Hematopoietic multipotent progenitor cell treated with erythropoietin and hydrocortisone succinate and interleukin-3 and kit ligand, for 15 days (in vitro differentiated cells): ENCODE measurements at regions not wholly inside any gene's neighbourhood (a gene's known extent, or its start where the extent isn't known, plus 50 kb on each side); places are given as distances from the start of the nearest gene placed in this dataset.

Source experiments
- DNase-seq: peaks from one replicate; pipeline ENCODE4 v3.0.0-alpha.2; 2015; ENCODE audit warnings: low spot score

DNA sequence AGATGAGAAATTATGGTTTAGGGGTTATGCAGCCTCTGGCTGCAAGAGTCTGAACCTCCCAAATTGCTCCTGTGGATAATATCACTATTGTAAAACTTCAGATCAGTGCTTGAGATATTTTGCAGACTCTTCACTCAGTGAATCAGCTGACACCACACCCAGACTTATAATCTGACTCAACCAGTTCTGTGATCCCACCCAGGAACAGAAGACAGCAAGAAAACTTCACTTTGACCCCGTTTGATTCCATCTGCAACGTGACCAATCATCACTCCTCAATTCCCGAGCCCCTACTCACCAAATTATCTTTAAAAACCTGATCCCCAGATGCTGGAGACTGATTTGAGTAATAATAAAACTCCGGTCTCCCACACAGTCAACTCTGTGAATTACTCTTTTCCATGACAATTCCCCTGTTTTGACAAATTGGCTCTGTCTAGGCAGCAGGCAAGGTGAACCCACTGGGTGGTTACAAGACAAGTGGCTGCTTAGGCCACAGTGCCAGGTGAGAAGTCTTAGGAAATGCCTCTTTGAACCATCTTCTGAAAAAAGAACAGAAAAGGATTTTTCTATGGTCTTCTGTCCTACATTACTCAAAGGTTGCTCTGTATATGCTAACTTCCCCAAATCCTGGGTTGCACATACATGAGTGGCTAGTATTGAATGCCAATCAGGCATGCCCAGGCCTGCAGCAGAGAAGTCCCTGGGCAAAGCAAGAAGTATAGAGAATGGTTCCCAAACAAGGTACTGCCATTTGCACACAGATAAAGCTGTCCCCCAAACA is 588.0 kb downstream of the PRELID2 start:
- no peak for DNase-seq

- no peak for DNase-seq
These were observed 588.8 kb downstream of the PRELID2 start for GRCh38 chr5:145246379-145246778.

DNA sequence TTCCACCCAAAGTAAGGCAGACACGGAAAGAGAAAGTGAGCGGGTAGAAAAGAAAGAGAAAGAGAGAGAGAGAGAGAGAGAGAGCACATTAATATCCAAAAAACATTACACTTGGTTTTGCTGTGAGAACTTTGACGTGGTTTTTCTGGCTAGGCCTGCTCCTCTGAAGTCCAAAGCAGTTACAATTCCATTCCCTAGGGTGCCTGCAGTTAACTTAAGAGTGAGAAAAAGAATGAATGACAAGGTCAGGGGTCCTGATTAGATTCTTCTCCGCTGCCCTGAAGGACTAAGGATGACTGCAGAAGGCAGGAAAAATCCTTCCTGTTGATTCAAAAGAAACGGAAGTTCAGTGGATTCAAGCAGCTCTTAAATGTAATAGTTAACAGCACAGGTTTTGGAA is 589.8 kb downstream of the PRELID2 start:
- no peak for DNase-seq

GRCh38 chr5:145244788-145245187 is 590.4 kb downstream of the PRELID2 start:
- DNase-seq = no peak

- DNase-seq = no peak
These were observed 590.9 kb downstream of the PRELID2 start for GRCh38 chr5:145244251-145244650.

DNA sequence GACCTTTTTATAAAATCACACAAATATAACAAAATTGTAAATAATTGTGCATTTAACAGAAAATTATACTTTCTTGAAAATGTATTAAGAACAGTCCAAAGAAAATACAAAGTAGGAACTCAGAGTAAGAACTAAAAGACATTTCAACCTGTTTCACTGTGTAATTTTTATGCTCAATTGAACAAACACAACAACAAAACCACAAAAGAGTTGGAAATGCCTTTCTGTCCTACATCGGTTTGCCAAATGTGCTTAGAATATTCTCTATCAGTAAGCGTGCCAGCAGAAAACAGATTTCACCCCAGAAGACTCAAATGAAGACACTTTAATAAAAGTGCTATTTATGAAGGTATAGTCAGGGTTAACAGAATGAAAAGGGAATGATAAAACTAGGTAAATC is 592.1 kb downstream of the PRELID2 start:
- no peak for DNase-seq

DNA sequence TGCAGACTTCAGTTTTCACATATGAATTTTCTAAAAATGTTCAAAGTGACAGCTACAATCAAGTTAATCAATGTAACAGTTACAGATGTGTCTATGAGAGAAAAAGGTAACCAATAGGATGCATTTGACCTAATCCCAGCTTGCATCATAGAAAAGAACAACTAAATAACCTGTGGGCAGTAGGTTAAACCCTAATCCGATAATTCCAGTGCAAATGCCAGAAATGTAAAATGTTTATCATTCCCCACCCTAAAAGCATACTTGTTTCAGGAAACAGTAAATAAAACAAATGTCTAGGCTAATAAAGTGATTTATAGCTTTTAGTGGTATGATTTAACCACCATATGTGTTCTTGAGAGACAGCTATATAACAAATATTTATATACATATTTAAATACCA is 592.6 kb downstream of the PRELID2 start:
- DNase-seq = no peak

DNA sequence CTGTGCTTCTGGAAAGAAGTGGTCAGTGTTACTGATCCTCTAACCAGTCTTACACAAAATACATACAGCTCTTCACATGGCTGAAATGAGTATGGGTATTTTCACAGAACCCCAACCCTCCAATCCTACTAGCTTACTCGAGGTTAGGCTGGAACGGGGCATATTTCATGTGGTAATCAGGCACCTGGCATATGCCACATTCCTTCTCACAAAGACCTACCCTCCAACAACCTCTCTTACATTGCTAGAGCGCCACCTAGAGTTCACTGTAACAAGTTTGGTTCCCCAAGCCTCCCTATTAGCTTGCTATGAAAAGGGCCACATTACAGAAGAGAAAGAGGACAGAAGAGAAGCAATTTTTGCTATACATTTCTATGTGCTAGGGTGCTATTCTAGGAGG is 597.3 kb downstream of the PRELID2 start:
- DNase-seq = peak; percentile 15

DNA sequence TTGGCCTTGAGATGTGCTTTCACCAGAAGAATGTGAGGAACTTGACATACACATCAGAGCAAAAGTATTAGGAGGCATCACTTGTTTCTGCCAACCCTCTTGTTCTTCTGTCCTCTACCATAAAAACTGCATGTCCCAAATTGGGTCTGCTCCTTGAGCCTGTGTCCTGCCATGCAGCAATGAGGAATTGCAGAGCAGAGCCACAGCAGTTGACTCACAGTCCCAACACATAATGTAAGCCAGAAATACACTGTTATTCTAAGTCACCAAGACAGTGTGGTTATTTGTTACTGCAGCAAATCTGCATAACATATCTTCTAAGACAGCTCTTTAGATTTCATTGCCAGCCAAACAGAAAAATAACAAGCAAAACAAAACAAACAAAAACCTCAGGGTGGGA is 598.2 kb downstream of the PRELID2 start:
- no peak for DNase-seq

DNA sequence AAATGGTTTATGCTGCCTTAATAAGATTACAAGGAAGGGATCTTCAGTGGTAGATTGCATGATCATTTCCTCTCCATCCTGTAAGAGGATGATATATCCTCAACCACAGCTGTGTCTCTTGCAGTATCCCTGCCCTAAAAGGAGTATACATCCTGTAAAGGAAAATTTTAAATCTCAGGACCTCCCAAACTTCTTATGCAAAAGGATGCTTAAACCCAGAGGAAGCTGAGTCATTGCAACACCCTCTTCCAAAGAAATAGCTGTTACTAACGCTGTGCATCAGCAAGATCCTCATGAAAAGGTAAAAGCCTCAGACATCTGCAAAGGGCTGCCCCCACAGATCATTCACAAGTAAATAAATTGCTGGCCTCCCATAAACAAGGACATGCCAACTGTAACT is 599.0 kb downstream of the PRELID2 start:
- no peak for DNase-seq

GRCh38 chr5:145233461-145233860 is 601.7 kb downstream of the PRELID2 start:
- DNase-seq = no peak

DNA sequence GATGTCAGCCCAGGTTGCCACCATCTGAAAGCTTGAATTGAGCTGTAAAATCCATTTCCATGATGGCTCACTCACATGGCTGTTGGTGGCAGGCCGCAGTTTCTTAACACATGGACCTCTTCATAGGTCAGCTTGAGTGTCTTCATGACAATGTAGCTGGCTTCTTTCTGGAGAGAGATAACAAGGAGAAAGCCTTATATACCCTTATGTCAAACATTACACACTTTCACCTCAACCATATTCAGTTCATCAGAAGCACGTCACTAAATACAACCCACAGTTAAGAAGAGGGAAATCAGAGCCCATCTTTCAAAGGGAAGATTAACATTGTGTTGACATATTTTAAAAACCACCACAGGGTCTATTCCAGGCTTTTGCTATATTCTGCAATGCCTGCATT is 604.4 kb downstream of the PRELID2 start:
- no peak for DNase-seq

DNA sequence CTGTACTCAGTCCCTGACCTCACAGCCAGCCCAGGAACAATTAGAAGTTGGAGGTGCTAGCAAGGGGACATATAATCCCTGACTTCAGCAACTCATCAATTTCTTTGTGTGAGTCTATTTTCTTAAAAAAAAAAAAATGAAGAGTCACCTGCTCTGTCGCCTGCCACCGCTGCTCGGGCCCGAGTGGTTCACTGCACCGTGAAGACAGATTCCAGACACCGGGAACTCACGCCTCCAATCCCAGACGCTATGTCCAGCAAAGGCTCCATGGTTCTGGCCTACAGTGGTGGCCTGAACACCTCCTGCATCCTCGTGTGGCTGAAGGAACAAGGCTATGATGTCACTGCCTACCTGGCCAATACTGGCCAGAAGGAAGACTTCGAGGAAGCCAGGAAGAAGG is 606.6 kb downstream of the PRELID2 start:
- no peak for DNase-seq

- no peak for DNase-seq
These were observed 607.3 kb downstream of the PRELID2 start for GRCh38 chr5:145227881-145228280.

DNA sequence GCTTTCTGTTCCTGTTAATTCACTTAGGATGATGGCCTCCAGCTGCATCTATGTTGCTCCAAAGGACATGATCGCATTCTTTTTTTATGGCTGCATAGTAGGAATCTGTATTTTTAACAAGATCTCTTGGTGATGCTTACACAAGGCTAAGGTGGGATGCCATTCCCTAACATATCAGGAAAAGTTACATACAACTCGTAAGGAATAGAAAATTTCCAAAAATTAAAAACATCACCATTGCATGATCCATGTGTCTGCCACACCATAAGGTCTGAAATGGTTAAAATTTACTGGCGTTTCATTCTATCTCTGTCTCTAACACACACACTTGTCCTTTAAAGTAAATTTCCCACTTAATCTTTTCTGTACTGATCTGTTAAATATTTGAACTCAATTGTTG is 608.4 kb downstream of the PRELID2 start:
- no peak for DNase-seq

- no peak for DNase-seq
These were observed 609.6 kb downstream of the PRELID2 start for GRCh38 chr5:145225529-145225928.

GRCh38 chr5:145223582-145223981 is 611.6 kb downstream of the PRELID2 start:
- no peak for DNase-seq

- no peak for DNase-seq
These were observed 612.5 kb downstream of the PRELID2 start for GRCh38 chr5:145222622-145223021.

- no peak for DNase-seq
These were observed 613.7 kb downstream of the PRELID2 start for GRCh38 chr5:145221416-145221815.

GRCh38 chr5:145220481-145220880 is 614.7 kb downstream of the PRELID2 start:
- no peak for DNase-seq

- DNase-seq = no peak
These were observed 616.2 kb downstream of the PRELID2 start for GRCh38 chr5:145218982-145219381.

DNA sequence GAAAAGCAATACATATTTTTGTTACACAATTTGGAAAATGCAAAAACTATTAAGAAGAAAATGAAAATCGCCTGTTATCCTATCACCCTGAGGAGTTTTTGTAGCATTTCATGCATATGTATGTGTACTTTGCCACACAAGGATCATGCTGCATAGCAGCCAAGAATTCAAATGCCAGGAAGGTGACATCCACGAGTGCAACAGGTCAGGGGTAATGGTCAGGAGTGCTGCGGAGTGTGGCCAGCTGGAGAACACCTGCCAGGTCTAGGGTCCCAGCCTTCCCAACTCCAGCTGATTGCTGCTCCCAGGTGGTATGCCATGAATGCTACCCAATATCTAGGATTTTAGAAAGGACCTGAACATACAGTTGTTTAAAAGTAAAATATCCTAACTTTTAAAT is 617.1 kb downstream of the PRELID2 start:
- DNase-seq = no peak

DNA sequence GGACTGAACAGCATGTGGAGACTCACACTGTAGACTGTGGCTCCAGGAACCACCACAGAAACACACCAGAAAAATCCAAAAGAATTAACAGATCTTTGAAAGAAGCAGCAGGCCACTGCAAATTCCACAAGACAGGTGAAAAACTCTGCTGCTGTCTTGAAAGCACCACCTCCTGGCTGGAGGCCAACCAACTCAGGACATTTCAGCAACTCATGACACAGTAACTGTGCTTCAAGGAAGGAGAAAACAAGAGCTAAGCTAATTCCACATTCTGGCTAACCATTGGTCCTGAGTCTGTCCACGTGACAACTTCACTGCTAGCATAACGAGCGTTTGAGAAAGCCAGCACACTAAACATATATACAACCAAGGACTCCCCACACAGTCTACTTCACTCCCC is 625.1 kb downstream of the PRELID2 start:
- no peak for DNase-seq

GRCh38 chr5:145205546-145205945 is 629.6 kb downstream of the PRELID2 start:
- no peak for DNase-seq
